ENCODE measurements at regions not wholly inside any gene's neighbourhood (a gene's known extent, or its start where the extent isn't known, plus 50 kb on each side); places are given as distances from the start of the nearest gene placed in this dataset.

GRCh38 chr1:163896001-163896400, 574.2 kb downstream of the NUF2 start:
- DNase-seq (ENCODE audit: low spot score): no peak

- DNase-seq (ENCODE audit: low spot score): no peak
These were observed 575.8 kb downstream of the NUF2 start for GRCh38 chr1:163897412-163898155.

GRCh38 chr1:163906283-163906682, 584.5 kb downstream of the NUF2 start:
- DNase-seq (ENCODE audit: low spot score): no peak

GRCh38 chr1:163912170-163912884, 590.6 kb downstream of the NUF2 start:
- DNase-seq (ENCODE audit: low spot score): no peak

GRCh38 chr1:163914785-163915413, 593.1 kb downstream of the NUF2 start:
- DNase-seq (ENCODE audit: low spot score): no peak

- no peak for DNase-seq (ENCODE audit: low spot score)
These were observed 601.0 kb downstream of the NUF2 start for GRCh38 chr1:163922743-163923201.

GRCh38 chr1:163924041-163924440, 602.3 kb downstream of the NUF2 start:
- no peak for DNase-seq (ENCODE audit: low spot score)

GRCh38 chr1:163927493-163927892, 605.7 kb downstream of the NUF2 start:
- DNase-seq (ENCODE audit: low spot score): no peak

GRCh38 chr1:163928069-163928468, 606.3 kb downstream of the NUF2 start:
- no peak for DNase-seq (ENCODE audit: low spot score)

- DNase-seq (ENCODE audit: low spot score): no peak
These were observed 606.9 kb downstream of the NUF2 start for GRCh38 chr1:163928651-163929050.

- DNase-seq (ENCODE audit: low spot score): no peak
These were observed 611.1 kb downstream of the NUF2 start for GRCh38 chr1:163932901-163933300.

GRCh38 chr1:163933437-163933836, 611.7 kb downstream of the NUF2 start:
- DNase-seq (ENCODE audit: low spot score): no peak

GRCh38 chr1:163935738-163936374, 614.1 kb downstream of the NUF2 start:
- DNase-seq (ENCODE audit: low spot score): no peak

GRCh38 chr1:163959622-163960021, 599.4 kb upstream of the PBX1 start:
- no peak for DNase-seq (ENCODE audit: low spot score)

GRCh38 chr1:163970151-163970550, 588.8 kb upstream of the PBX1 start:
- DNase-seq (ENCODE audit: low spot score): no peak

GRCh38 chr1:163970699-163971098, 588.3 kb upstream of the PBX1 start:
- peak; percentile 66 for DNase-seq (ENCODE audit: low spot score)

GRCh38 chr1:163973586-163973985, 585.4 kb upstream of the PBX1 start:
- no peak for DNase-seq (ENCODE audit: low spot score)

- DNase-seq (ENCODE audit: low spot score): no peak
These were observed 584.9 kb upstream of the PBX1 start for GRCh38 chr1:163974120-163974519.

- DNase-seq (ENCODE audit: low spot score): no peak
These were observed 578.6 kb upstream of the PBX1 start for GRCh38 chr1:163980394-163980793.

GRCh38 chr1:163981500-163982030, 577.4 kb upstream of the PBX1 start:
- DNase-seq (ENCODE audit: low spot score): no peak

- no peak for DNase-seq (ENCODE audit: low spot score)
These were observed 575.9 kb upstream of the PBX1 start for GRCh38 chr1:163983097-163983496.

GRCh38 chr1:163985700-163986099, 573.3 kb upstream of the PBX1 start:
- no peak for DNase-seq (ENCODE audit: low spot score)

All from globus pallidus (tissue), 1 donor.